Inferior parietal cortex (tissue), 1 donor: ENCODE measurements at regions not wholly inside any gene's neighbourhood (a gene's known extent, or its start where the extent isn't known, plus 50 kb on each side); places are given as distances from the start of the nearest gene placed in this dataset.

Experiments used
- DNase-seq: peaks from one replicate; pipeline ENCODE4 v3.0.0-alpha.2; 2016; ENCODE audit errors: extremely low spot score

- DNase-seq, result no peak
Measured at GRCh38 chr2:106978647-106979046, 92.7 kb upstream of the ST6GAL2 start.

DNA sequence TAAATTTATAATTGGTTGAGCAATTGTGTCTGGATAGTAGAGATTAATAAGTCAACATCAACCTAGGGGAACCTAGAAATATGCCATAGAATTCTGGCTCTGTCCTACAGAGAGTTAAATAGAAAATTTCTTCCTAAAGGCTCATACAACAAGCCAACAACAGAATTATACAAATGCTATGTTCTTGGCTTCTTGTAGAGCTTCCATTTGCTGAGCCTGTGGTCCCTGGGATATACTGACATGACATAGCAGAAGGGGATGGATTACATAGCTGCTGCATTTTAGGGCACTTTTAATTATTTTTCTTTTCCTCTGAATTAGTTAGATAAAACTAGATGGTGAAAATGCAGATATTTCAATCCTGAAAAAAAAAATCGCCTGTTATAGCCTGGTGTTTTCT lies 95.5 kb upstream of the ST6GAL2 start:
- DNase-seq, result no peak

DNA sequence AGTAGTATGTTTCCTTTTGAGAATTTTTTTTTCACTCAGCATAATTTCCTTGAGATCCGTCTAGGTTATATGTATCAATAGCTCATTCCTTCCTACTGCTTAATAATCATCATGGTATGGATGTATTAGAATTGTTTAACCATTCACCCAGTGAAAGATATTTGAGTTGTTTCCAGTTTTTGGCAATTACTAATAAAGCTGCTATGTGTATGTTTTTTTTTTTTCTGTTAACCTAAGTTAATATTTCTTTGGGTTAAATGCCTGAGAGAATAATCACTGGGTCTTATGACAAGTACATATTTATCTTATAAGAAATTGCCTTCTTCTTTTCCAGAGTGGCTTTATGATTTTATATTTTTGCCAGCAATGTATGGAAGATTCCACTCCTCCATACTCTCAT lies 96.4 kb upstream of the ST6GAL2 start:
- no peak for DNase-seq

GRCh38 chr2:106983305-106983704 lies 97.3 kb upstream of the ST6GAL2 start:
- DNase-seq, result no peak

DNA sequence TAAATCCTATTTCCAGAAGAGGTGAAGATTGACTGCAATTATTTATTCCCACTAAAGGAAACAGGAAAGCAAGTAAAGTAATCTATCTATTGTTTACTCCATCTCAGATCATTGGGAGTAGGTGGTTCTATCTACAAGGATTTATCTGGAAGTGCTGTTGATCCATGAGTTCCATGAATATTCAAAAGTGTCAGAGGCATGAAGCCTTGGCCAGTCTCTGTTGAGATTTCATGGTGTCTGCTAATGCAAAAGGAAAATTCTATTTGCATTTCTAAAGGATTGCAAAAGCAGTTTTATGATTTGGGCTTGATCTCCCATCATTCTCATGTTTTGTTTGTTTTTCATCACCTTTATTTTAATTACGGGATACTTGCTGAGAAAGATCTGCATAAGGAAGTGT lies 102.4 kb upstream of the ST6GAL2 start:
- no peak for DNase-seq

GRCh38 chr2:106990297-106990696 lies 104.3 kb upstream of the ST6GAL2 start:
- DNase-seq, result no peak

- no peak for DNase-seq
Measured at GRCh38 chr2:106991866-106992265, 105.9 kb upstream of the ST6GAL2 start.

GRCh38 chr2:106995556-106995955 lies 109.6 kb upstream of the ST6GAL2 start:
- no peak for DNase-seq

GRCh38 chr2:106996171-106996769 lies 110.3 kb upstream of the ST6GAL2 start:
- no peak for DNase-seq

DNA sequence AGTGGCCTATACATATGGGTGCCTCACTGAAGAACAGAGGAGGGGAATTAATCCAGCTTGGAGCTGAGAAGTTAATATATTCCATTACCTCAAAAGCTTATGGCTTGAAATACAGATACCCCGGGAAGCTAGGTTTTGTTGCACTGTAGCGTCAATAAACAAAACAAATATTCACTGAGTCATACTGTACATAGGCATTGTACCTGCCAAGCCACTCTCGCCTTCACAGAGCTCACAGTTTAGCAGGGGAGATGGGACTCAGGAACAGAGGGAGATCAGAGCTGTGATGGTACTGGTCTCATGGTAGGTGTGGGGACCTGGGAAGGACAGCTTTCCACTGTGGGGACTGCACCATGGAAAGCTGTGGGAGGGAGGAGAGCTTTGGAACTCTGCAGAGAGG lies 111.2 kb upstream of the ST6GAL2 start:
- no peak for DNase-seq

GRCh38 chr2:107001062-107001461 lies 115.1 kb upstream of the ST6GAL2 start:
- no peak for DNase-seq

- DNase-seq, result no peak
Measured at GRCh38 chr2:107001551-107001950, 115.6 kb upstream of the ST6GAL2 start.

GRCh38 chr2:107001964-107002696 lies 116.2 kb upstream of the ST6GAL2 start:
- DNase-seq, result no peak

GRCh38 chr2:107002735-107003134 lies 116.8 kb upstream of the ST6GAL2 start:
- DNase-seq, result no peak

DNA sequence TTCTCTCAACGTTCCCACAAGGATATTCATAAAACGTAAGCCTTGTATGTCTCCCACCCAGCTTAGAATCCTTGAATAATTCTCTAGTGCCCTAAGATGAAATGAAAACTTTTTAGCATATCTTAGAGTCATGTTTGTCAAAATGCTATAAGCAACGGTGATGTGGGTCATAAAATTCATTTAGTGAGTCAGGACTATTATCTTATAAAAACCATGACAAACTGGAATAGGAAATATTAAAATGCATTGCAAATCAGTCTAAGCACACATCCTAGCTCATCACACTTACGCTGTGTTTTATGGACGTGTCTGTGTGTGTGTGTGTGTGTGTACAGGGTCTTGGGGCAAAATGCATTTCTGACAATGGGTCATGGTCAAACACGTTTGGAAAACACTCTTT lies 119.9 kb upstream of the ST6GAL2 start:
- no peak for DNase-seq

GRCh38 chr2:107006836-107007235 lies 120.9 kb upstream of the ST6GAL2 start:
- DNase-seq, result no peak

- DNase-seq, result no peak
Measured at GRCh38 chr2:107007927-107008326, 122.0 kb upstream of the ST6GAL2 start.

DNA sequence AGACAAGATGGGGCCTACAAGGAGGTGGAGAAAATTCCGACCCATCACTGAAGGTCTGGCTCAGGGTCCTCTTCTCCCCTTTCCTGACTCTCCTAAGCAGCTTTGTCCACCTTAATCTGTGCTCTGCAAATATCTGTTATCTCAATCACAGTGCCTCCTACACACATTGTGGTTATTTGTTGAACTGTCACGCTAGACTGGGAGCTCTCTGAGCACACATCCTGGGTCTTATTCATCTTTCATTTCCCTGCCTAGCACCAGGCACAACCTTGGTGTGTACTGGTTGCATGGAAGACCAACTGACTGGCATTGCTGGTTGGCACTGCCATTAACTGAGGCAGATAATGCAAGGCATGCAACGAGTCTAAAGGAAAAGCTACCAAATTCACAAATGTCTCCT lies 122.9 kb upstream of the ST6GAL2 start:
- DNase-seq, result no peak

- no peak for DNase-seq
Measured at GRCh38 chr2:107009275-107009674, 123.3 kb upstream of the ST6GAL2 start.

DNA sequence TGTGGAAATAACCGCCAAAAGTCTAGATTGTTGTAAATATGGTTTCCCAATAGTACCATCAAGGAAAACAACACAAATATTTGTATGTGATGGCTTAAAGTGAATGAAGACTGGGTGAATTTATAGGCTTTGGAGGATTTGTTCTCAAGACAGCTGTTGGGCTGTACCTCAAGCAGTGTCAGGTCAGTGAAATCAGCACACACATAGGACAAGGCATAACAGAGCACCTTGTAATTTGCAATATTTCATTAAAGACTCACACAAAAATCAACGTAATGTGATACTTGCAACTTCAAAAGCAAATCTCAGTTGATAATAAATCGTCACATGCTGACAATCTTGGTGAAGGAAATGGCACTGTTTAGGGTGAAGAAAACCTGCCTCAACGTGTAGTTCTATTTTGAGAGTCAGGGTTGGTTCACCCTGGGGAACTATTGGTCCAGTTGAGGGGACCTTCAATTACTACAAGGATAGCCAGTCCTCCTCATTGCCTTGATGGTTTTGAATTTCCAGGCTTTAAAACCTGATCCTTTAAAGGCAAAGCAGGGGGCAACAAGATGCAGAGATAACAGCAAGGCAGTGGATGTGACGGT lies 126.8 kb upstream of the ST6GAL2 start:
- no peak for DNase-seq

DNA sequence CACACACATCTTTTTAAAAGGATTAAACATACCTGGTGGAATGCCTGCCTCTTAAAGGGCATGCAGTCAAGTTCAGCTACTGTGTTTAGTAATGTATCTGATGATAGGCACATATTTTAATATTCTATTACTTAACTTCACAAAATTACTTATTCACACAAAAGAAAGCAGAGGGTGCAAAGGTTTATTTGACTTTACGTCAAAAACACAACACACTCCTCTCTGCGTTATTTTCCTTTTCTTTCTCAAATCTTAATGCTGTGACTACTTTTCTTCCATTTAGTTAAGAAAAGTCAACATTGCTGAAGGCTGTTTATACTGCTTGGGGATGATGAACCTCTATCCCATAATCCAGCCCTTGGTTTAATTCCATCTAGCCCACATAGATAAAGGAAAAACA lies 127.9 kb upstream of the ST6GAL2 start:
- DNase-seq, result no peak

DNA sequence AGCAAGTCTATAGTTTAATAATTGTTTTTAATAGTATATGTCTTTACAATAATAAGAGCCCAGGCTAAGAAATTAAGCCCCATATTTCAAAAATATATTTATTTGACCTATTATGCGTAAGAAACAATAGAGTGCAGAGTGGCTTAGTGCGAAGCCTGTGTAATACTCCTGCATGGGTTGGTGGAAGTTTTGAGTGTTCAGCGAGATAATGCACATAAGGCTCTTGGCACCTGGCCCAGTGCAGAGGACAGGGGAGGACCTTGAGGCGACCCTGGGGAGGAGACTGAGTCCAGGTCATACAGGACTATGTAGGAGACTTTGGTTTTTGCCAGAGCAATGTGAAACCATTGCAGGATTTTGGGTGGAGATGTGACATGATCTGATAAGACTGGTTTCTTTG lies 132.4 kb upstream of the ST6GAL2 start:
- DNase-seq, result no peak

DNA sequence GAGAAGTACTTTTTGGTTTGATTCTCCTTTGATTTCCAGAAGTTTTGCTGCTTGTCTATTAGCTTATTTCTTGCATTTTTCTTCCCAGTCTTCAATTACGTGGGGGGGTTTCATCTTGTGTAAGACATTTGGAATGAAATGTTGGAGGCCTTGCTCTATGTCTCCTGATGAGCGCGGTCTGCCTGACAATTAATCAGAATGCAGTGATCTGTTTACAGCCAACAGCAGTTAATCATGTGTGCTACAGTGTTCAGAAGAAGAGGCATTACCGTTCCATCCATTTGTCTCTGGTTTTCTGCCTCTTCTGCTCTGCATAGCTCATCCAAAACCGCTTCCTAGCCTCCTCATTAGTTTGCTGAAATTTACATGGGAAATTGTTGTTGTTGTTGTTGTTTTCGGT lies 134.4 kb upstream of the ST6GAL2 start:
- DNase-seq, result no peak
